ENCODE measurements at regions not wholly inside any gene's neighbourhood (a gene's known extent, or its start where the extent isn't known, plus 50 kb on each side); places are given as distances from the start of the nearest gene placed in this dataset.

GRCh38 chr4:110675426-110675825 is 52.5 kb upstream of the PITX2 start:
- DNase-seq (ENCODE audit: low read depth in 3 of 3, low spot score in 1 of 3): no peak

- no peak for DNase-seq (ENCODE audit: low read depth in 3 of 3, low spot score in 1 of 3)
These were observed 53.4 kb upstream of the PITX2 start for GRCh38 chr4:110676241-110676640.

GRCh38 chr4:110678517-110679227 is 55.8 kb upstream of the PITX2 start:
- no peak for DNase-seq (ENCODE audit: low read depth in 3 of 3, low spot score in 1 of 3)

- DNase-seq (ENCODE audit: low read depth in 3 of 3, low spot score in 1 of 3): no peak
These were observed 57.4 kb upstream of the PITX2 start for GRCh38 chr4:110680265-110680664.

GRCh38 chr4:110681381-110681780 is 58.5 kb upstream of the PITX2 start:
- DNase-seq (ENCODE audit: low read depth in 3 of 3, low spot score in 1 of 3): no peak

GRCh38 chr4:110682311-110682710 is 59.4 kb upstream of the PITX2 start:
- DNase-seq (ENCODE audit: low read depth in 3 of 3, low spot score in 1 of 3): no peak

- DNase-seq (ENCODE audit: low read depth in 3 of 3, low spot score in 1 of 3): no peak
These were observed 60.7 kb upstream of the PITX2 start for GRCh38 chr4:110683601-110684000.

GRCh38 chr4:110702326-110702725 is 79.4 kb upstream of the PITX2 start:
- no peak for DNase-seq (ENCODE audit: low read depth in 3 of 3, low spot score in 1 of 3)

GRCh38 chr4:110704748-110705439 is 82.0 kb upstream of the PITX2 start:
- no peak for DNase-seq (ENCODE audit: low read depth in 3 of 3, low spot score in 1 of 3)

- no peak for DNase-seq (ENCODE audit: low read depth in 3 of 3, low spot score in 1 of 3)
These were observed 82.5 kb upstream of the PITX2 start for GRCh38 chr4:110705440-110705782.

GRCh38 chr4:110710070-110710469 is 87.2 kb upstream of the PITX2 start:
- no peak for DNase-seq (ENCODE audit: low read depth in 3 of 3, low spot score in 1 of 3)

GRCh38 chr4:110712486-110712885 is 89.6 kb upstream of the PITX2 start:
- no peak for DNase-seq (ENCODE audit: low read depth in 3 of 3, low spot score in 1 of 3)

- no peak for DNase-seq (ENCODE audit: low read depth in 3 of 3, low spot score in 1 of 3)
These were observed 107.4 kb upstream of the PITX2 start for GRCh38 chr4:110730318-110730717.

- no peak for DNase-seq (ENCODE audit: low read depth in 3 of 3, low spot score in 1 of 3)
These were observed 111.0 kb upstream of the PITX2 start for GRCh38 chr4:110733901-110734300.

GRCh38 chr4:110735686-110736085 is 112.8 kb upstream of the PITX2 start:
- DNase-seq (ENCODE audit: low read depth in 3 of 3, low spot score in 1 of 3): no peak

- DNase-seq (ENCODE audit: low read depth in 3 of 3, low spot score in 1 of 3): no peak
These were observed 115.1 kb upstream of the PITX2 start for GRCh38 chr4:110737931-110738330.

- no peak for DNase-seq (ENCODE audit: low read depth in 3 of 3, low spot score in 1 of 3)
These were observed 119.3 kb upstream of the PITX2 start for GRCh38 chr4:110742143-110742542.

- DNase-seq (ENCODE audit: low read depth in 3 of 3, low spot score in 1 of 3): no peak
These were observed 125.2 kb upstream of the PITX2 start for GRCh38 chr4:110748071-110748470.

GRCh38 chr4:110751183-110751582 is 128.3 kb upstream of the PITX2 start:
- no peak for DNase-seq (ENCODE audit: low read depth in 3 of 3, low spot score in 1 of 3)

- no peak for DNase-seq (ENCODE audit: low read depth in 3 of 3, low spot score in 1 of 3)
These were observed 129.1 kb upstream of the PITX2 start for GRCh38 chr4:110751986-110752385.

- no peak for DNase-seq (ENCODE audit: low read depth in 3 of 3, low spot score in 1 of 3)
These were observed 130.6 kb upstream of the PITX2 start for GRCh38 chr4:110753466-110753865.

- DNase-seq (ENCODE audit: low read depth in 3 of 3, low spot score in 1 of 3): no peak
These were observed 131.8 kb upstream of the PITX2 start for GRCh38 chr4:110754716-110755115.

GRCh38 chr4:110769578-110769977 is 146.7 kb upstream of the PITX2 start:
- DNase-seq (ENCODE audit: low read depth in 3 of 3, low spot score in 1 of 3): no peak
